Stimulated activated effector memory CD8-positive, alpha-beta T cell treated with anti-CD3 and anti-CD28 coated beads, Interleukin-12 subunit alpha, Interleukin-12 subunit beta, amount 100 ng/mL, for 72 hours (primary cell): ENCODE measurements at regions not wholly inside any gene's neighbourhood (a gene's known extent, or its start where the extent isn't known, plus 50 kb on each side); places are given as distances from the start of the nearest gene placed in this dataset.
"Not testable (repeated sequence)": the region's sequence is repeated elsewhere in the genome, so short reads cannot be mapped to it uniquely, and the experiment has no call there.

Source experiments
- ATAC-seq: fragments of 150-1000 bp; cut with Tn5 transposase; 2 replicates; pipeline ENCODE4 v1.10.0; 2021
- DNase-seq, 2 donors: peaks; one replicate each; pipeline ENCODE4 v3.0.0; 2021 to 2022; ENCODE audit warnings: low spot score in 2 of 2
- H3K27ac Mint-ChIP-seq: one replicate; pipeline ENCODE4 v1.8.0; 2022; ENCODE audit warnings: mild to moderate bottlenecking, mixed read lengths
- H3K36me3 Mint-ChIP-seq: one replicate; pipeline ENCODE4 v1.8.0; 2022; ENCODE audit warnings: mild to moderate bottlenecking, mixed read lengths
- H3K4me1 Mint-ChIP-seq: one replicate; pipeline ENCODE4 v1.8.0; 2022; ENCODE audit warnings: mixed read lengths
- H3K4me3 Mint-ChIP-seq: one replicate; pipeline ENCODE4 v1.8.0; 2022; ENCODE audit warnings: mild to moderate bottlenecking, mixed read lengths
- H3K9me3 Mint-ChIP-seq: one replicate; pipeline ENCODE4 v1.8.0; 2022; ENCODE audit warnings: mixed read lengths

DNA sequence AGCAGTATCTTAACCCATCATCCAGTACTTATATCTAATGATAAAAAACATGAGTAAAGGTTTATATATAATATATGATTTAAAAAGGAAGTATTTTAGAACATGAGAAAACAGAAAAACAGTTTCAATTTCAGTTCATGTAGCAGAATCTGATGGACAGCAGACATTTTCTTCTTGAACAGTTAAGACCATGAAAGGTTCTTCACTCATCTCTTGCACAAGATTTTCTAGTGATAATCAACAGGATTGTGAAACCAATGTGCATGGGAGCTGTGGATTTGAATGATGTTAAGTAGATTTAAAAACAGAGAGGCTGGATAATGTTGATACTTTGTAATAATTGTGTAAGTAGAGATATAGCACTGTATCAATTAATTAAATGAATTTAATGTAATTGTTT lies 1297.6 kb downstream of the BRINP3 start:
- no peak for ATAC-seq
- H3K4me1 Mint-ChIP-seq = no peaks in the 10 kb centered on the region
- H3K9me3 Mint-ChIP-seq = peaks cover 3% of the 10 kb centered on the region
- H3K4me3 Mint-ChIP-seq = no peak overlapping the region
- H3K27ac Mint-ChIP-seq = no peak overlapping the region
- no peaks in the 10 kb centered on the region for H3K36me3 Mint-ChIP-seq
- no peak for DNase-seq

DNA sequence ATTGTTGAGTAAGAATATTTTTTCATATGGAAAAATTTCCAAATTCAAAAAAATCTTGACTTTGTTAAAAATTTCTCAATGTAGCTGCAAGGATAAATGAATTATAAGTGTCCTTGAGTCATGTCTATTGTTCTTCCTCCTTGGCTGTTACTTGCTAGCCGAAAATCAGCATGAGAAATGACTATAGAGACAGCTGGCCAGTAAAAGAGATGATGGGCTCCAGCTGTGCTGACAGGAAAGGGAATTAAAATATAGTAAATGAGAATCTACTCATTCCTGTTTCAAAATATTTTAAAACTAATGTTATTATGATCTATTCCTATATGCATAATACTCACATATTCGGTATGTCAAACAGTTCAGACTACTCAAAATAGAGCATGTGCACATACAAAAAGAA lies 1292.6 kb downstream of the BRINP3 start:
- Mint-ChIP-seq H3K27ac (no peak overlapping the region), H3K9me3 (peaks cover 4% of the 10 kb centered on the region), H3K4me1 (no peaks in the 10 kb centered on the region), H3K36me3 (no peaks in the 10 kb centered on the region), H3K4me3 (no peak overlapping the region)
- ATAC-seq (no peak), DNase-seq (no peak)

DNA sequence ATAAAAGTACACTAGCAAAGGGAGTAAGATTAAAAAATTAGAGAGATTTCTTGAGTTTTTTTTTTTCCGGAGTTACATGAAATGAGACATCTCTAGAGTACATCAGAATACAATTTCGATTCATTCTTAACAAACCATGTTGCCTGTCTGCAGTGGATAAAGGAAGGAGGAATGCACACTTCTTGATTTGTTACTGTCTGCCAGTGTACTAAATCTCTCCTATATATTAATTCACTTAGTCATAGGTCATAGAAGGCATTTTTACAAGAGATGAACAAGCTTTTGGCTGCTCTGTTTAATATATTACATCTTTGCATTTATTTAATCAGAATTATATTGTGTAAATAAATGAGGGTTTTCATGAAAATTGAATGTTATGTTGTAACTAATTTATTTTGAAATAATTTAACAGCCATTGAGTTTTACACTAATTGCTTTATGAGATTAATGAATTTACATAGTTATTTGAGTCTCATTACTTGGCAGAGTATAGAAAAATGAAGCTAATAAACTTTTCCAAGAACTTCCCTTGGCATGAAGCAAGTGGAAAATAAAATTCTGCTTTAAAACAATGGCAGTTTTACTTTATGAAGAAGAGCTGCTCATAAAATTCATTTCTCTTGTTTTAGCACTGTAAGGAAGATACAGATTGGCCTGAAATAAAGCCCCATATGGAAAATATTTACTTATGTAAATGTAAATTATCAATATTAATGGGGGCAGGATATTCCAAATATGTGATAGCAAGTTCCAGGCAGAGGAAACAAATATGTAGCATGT lies 1284.7 kb downstream of the BRINP3 start:
- DNase-seq (no peak), ATAC-seq (no peak)
- Mint-ChIP-seq H3K4me1 (no peaks in the 10 kb centered on the region), H3K27ac (no peak overlapping the region), H3K9me3 (peaks cover 10% of the 10 kb centered on the region), H3K4me3 (no peak overlapping the region), H3K36me3 (no peaks in the 10 kb centered on the region)

DNA sequence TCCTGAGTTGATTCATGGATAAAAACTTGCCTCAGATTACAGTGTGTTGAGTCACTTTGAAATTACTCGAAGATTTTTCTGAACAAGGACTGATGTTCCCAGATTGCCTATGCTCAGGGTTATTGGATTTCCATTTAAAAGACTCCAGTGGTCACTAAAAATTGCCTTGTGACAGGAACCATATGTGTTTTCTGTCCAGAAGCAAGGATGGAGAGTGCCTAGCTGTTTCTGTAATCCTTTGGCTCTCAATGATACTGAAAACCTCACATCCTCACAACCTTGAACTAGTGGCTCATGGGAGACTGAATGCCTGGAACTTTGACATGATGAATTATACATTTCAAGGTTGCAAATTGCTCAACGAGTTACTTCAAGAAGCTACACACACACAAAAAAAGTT lies 1271.8 kb downstream of the BRINP3 start:
- H3K4me3 Mint-ChIP-seq = no peak overlapping the region
- no peaks in the 10 kb centered on the region for H3K4me1 Mint-ChIP-seq
- DNase-seq = no peak

DNA sequence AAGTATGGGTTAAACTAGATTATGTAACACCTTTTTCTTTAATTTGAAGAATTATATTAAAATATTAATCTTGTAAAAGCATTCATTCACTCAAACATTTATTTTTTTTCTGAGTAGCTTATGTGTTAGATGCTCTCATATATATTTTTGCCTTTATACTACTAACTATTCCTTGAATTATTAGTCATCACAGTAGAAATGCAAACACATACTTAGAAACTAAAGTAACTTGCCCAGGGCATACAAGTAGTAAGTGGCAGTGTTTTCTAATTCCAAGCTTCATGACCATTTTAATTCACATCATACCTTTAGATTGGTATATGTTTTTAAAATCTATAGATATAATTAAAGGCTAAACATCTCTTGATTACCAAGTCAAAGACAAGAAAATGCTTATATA lies 1271.0 kb downstream of the BRINP3 start:
- H3K4me3 Mint-ChIP-seq = no peak overlapping the region
- ATAC-seq = no peak
- H3K4me1 Mint-ChIP-seq = no peaks in the 10 kb centered on the region
- no peaks in the 10 kb centered on the region for H3K36me3 Mint-ChIP-seq
- DNase-seq = no peak
- H3K27ac Mint-ChIP-seq = no peak overlapping the region
- H3K9me3 Mint-ChIP-seq = peaks cover 5% of the 10 kb centered on the region

More for the DNA sequence above, 1271.8 kb downstream of the BRINP3 start:
- H3K9me3 Mint-ChIP-seq = peaks cover 5% of the 10 kb centered on the region
- no peak overlapping the region for H3K27ac Mint-ChIP-seq
- no peaks in the 10 kb centered on the region for H3K36me3 Mint-ChIP-seq
- no peak for ATAC-seq

DNA sequence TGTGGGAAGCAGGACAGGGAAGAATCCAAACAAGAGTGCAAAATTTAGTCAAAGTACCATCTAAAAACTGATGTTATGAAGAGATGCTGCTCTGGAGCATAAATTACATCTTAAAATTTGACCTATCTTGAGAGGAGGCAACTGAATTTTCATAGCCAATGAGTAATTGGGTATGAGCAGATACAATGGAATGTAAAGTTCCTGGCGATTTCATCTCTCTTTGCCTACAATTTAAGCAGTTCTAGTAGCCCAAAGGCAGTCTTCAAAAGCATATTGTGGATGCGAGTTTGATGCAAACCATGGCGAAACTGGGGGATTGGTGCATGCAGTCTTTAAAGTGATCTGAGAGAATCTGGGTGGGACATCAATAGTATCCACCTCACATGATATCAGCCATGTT lies 1265.9 kb downstream of the BRINP3 start:
- Mint-ChIP-seq H3K27ac (no peak overlapping the region), H3K36me3 (no peaks in the 10 kb centered on the region), H3K4me3 (no peak overlapping the region), H3K9me3 (peaks cover 2% of the 10 kb centered on the region), H3K4me1 (no peaks in the 10 kb centered on the region)
- DNase-seq (no peak), ATAC-seq (no peak)

DNA sequence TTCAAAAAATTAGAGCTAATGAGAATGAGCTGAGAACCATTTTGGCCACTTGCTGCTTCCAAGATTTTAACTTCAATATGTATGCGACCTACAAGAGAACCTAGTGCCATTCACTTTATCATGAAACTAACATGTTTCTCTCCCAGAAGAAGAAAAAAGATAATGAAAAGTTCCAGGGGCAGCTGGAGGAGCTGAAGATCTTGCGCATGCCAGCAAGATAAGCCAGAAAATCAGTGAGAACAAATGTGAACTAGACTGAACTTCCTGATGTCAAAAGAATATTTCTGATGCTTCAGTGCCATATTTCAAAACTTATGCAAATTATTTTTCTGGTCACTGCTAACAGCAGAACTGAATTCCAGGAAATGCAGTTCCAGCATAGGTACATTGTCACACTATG lies 1265.1 kb downstream of the BRINP3 start:
- Mint-ChIP-seq H3K36me3 (no peaks in the 10 kb centered on the region), H3K9me3 (peaks cover 6% of the 10 kb centered on the region), H3K4me3 (no peak overlapping the region), H3K4me1 (no peaks in the 10 kb centered on the region), H3K27ac (no peak overlapping the region)
- no peak for DNase-seq
- ATAC-seq = no peak

DNA sequence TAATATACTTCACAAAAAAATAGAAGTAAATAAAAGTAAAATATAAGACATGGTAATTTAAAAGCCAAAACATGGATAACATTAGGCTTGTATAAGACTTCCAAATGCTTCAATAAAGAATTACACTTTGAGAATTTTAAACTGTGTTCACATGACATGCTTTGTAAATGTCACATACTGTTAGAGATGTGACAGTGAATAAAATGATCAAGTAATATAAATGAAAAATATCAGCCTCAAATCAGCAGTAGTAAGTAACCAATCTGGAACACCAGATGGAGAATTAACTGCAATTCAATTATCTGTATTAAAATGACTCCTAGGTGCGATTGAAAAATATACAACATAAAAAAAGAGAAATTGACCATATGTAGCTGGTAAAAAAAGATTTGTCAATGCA lies 1260.8 kb downstream of the BRINP3 start:
- Mint-ChIP-seq H3K4me3 (no peak overlapping the region), H3K36me3 (no peaks in the 10 kb centered on the region), H3K4me1 (no peaks in the 10 kb centered on the region), H3K9me3 (peaks cover 12% of the 10 kb centered on the region), H3K27ac (no peak overlapping the region)
- no peak for ATAC-seq
- DNase-seq = no peak

DNA sequence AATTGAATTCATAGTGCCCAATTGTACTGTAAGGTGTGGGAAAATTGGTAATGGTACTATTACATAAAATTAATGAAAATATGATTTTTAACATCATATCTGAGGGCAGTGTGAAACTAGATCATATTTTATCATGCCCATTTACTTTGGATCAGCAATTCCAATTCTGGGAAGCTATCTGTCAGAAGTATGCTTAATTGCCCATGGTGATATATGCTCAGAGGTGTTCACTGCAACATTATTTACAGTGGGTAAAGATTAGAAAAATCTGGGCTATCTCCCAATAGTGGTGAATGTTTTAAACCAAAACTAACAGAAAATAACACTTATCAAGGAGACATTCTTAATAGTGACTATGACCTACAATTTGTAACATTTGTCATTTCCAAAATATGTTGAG lies 1260.0 kb downstream of the BRINP3 start:
- Mint-ChIP-seq H3K36me3 (no peaks in the 10 kb centered on the region), H3K4me3 (no peak overlapping the region), H3K4me1 (no peaks in the 10 kb centered on the region), H3K9me3 (peaks cover 17% of the 10 kb centered on the region), H3K27ac (no peak overlapping the region)
- DNase-seq = no peak
- no peak for ATAC-seq

DNA sequence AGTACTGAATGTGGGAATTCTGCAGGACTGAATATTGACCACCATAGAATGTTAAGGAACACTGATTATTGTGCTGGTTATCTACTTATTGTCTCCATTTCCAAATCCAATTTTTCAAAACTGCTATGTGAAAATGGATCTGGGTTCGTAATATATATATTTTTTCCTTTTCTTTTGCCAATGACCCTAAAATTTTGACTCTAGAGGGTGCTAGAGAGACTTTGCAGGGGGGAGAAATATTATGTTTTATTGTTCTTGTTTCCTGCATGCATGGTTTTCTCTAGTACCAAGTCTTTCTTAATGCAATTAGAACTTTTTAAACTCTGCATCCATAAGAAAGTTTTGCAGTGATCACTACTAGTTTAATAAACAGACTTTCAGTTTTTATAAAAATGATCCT lies 1256.9 kb downstream of the BRINP3 start:
- H3K9me3 Mint-ChIP-seq = peaks cover 22% of the 10 kb centered on the region
- no peaks in the 10 kb centered on the region for H3K36me3 Mint-ChIP-seq
- no peaks in the 10 kb centered on the region for H3K4me1 Mint-ChIP-seq
- DNase-seq = no peak
- no peak overlapping the region for H3K4me3 Mint-ChIP-seq
- no peak overlapping the region for H3K27ac Mint-ChIP-seq
- no peak for ATAC-seq

DNA sequence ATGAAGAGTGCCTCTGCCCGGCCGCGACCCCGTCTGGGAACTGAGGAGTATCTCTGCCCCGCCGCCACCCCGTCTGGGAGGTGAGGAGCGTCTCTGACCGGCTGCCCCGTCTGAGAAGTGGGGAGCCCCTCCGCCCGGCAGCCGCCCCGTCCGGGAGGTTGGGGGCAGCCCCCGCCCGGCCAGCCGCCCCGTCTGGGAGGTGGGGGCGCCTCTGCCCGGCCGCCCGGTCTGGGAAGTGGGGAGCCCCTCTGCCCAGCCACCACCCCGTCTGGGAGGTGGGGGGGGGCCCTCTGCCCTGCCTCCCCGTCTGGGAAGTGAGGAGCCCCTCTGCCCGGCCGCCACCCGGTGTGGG lies 1251.9 kb downstream of the BRINP3 start:
- H3K36me3 Mint-ChIP-seq, ATAC-seq, H3K4me3 Mint-ChIP-seq, H3K27ac Mint-ChIP-seq, DNase-seq, H3K4me1 Mint-ChIP-seq: not testable (repeated sequence)
- H3K9me3 Mint-ChIP-seq = peaks cover 18% of the 10 kb centered on the region

DNA sequence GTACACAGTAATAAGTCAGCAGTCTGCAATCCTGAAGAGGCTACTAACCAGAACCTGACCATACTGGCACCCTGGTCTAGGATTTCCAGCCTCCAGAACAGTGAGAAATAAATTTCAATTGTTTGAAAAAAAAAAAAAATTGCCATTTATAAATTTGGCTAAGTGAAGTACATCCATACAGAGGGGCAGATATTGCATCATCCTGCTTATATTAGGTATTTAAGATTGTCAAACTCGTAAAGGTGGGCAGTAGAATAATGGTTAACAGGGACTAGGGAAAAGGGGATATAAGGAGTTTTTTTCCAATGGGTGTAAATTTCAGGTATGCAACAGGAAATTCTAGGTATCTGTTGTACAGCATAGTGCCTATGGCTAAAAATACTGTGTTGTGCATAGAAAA lies 1250.9 kb downstream of the BRINP3 start:
- H3K9me3 Mint-ChIP-seq = peaks cover 18% of the 10 kb centered on the region
- H3K36me3 Mint-ChIP-seq = no peaks in the 10 kb centered on the region
- ATAC-seq (no peak), DNase-seq (no peak)
- no peak overlapping the region for H3K27ac Mint-ChIP-seq
- H3K4me3 Mint-ChIP-seq = no peak overlapping the region
- H3K4me1 Mint-ChIP-seq = no peaks in the 10 kb centered on the region

DNA sequence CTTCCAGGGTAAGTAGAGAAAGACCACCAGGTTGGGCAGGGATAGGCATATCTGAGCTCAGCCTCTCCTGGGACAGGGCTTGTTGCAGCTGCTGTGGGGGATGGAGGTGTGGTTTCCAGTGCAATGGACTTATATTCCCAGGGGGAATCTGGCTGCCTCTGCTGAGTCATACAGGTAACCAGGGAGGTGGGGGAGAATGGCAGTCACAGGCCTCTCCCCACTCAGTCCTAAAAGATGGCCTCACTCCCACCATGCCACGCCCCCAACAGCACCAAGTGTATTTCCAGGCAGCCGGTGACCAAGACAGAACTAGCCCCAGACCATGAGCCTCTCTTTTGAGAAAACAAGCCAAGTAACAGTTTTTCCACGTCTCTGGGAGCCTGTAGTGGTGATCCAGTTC lies 1240.7 kb downstream of the BRINP3 start:
- Mint-ChIP-seq H3K4me3 (no peak overlapping the region), H3K27ac (no peak overlapping the region), H3K4me1 (no peaks in the 10 kb centered on the region), H3K36me3 (no peaks in the 10 kb centered on the region), H3K9me3 (peaks cover 33% of the 10 kb centered on the region)
- DNase-seq (no peak), ATAC-seq (no peak)

DNA sequence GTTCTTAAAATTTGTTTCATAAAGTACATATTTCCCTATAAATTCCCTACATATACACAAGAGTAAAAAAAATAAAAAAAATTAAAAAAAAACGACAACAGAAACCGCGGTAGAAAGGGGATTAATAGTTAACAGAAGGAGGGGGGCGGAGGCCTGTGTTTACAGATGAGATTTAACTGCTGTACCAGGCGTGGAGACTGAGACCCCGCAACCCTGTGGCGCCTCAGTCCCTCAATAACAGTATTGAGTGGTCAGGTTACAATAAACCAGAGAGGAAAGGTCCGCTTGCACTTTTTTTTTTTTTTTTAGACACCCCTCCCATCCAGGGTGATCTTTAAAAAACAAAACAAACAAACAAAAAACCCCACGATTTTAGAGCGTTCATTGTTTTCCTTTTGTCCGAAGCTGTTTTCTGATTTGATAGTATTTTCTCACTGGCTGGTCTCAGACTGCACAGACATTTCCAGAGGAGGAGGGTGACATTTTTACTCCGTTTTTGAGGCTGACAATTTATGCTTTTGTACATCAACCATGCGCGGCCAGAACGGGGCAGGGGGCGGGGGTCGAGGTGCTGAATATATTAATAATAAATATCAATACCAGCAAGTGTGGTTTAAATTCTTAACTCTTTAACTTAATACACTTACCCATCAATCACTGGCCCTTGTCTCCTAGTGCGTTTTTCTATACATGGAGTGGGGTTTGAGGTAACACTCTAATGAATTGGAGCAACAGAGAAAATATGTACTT lies 1223.9 kb downstream of the BRINP3 start:
- ATAC-seq (no peak), DNase-seq (no peak)
- no peaks in the 10 kb centered on the region for H3K36me3 Mint-ChIP-seq
- H3K27ac Mint-ChIP-seq = no peak overlapping the region
- H3K4me1 Mint-ChIP-seq = no peaks in the 10 kb centered on the region
- no peak overlapping the region for H3K4me3 Mint-ChIP-seq
- H3K9me3 Mint-ChIP-seq = peaks cover 14% of the 10 kb centered on the region

DNA sequence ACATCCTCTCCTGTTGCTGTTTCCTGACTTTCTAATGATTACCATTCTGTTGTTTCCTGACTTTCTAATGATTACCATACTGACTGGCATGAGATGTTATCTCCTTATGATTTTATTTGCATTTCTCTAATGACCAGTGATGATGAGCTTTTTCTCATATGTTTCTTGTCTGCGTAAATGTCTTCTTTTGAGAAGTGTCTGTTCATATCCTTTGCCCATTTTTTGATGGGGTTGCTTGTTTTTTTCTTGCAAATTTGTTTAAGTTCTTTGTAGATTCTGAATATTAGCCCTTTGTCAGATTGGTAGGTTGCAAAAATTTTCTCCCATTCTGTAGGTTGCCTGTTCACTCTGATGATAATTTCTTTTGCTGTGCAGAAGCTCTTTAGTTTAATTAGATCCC lies 1216.5 kb downstream of the BRINP3 start:
- H3K36me3 Mint-ChIP-seq, H3K4me1 Mint-ChIP-seq, DNase-seq, H3K27ac Mint-ChIP-seq, H3K4me3 Mint-ChIP-seq, ATAC-seq: not testable (repeated sequence)
- peaks cover 18% of the 10 kb centered on the region for H3K9me3 Mint-ChIP-seq

DNA sequence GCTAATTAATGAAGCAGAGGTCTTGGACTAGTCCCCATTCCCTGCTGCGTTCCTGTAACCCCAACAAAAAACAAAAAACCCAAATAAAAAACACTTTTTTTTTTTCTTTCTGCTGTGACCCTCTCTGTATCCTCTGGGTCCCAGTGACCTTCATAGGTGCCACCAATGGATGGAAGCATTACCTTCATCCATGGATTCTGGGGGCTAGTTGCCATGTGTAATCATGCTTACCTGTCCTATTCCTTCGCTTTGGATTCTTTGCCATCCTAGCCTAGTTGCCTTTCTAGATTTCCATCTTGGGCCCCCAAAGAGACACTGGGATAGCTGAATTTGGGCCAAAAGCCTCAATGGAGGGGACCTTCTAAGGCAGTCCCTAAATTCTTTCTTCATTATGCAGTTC lies 1208.7 kb downstream of the BRINP3 start:
- no peak overlapping the region for H3K27ac Mint-ChIP-seq
- no peak for DNase-seq
- no peaks in the 10 kb centered on the region for H3K36me3 Mint-ChIP-seq
- H3K4me3 Mint-ChIP-seq = no peak overlapping the region
- no peaks in the 10 kb centered on the region for H3K4me1 Mint-ChIP-seq
- H3K9me3 Mint-ChIP-seq = peaks cover 10% of the 10 kb centered on the region
- no peak for ATAC-seq
